ENCODE measurements at regions not wholly inside any gene's neighbourhood (a gene's known extent, or its start where the extent isn't known, plus 50 kb on each side); places are given as distances from the start of the nearest gene placed in this dataset.
A peak's percentile ranks its signal among the peaks of the same experiment; 100 is the strongest.
"Not testable (repeated sequence)": the region's sequence is repeated elsewhere in the genome, so short reads cannot be mapped to it uniquely, and the experiment has no call there.

GRCh38 chr6:150492507-150492906 is 107.2 kb upstream of the PLEKHG1 start:
- no peak overlapping the region for H3K27ac ChIP-seq
- peaks cover 0 to 9% (median 0%) of the 10 kb centered on the region in 4 donors for H3K4me1 ChIP-seq
- intact Hi-C loops (cut with DNase I; ENCODE audit: low total_unique reads): no loop called here
- no peak for TF ChIP-seq CTCF (IDR thresholded peaks at IDR 0.05)
- no peak for TF ChIP-seq POLR2AphosphoS5 (IDR thresholded peaks at IDR 0.05)
- TF ChIP-seq EP300 (IDR thresholded peaks at IDR 0.05): no peak
- no peak for TF ChIP-seq POLR2A (IDR thresholded peaks at IDR 0.05)
- no peaks in the 10 kb centered on the region for H3K9me3 ChIP-seq
- no peak for DNase-seq
- no peaks in the 10 kb centered on the region for H3K36me3 ChIP-seq
- WGBS, 5 donors: 82 to 97% (median 92%) methylated on average over 2 of the region's 2 CpGs
- H3K4me3 ChIP-seq: no peak overlapping the region
- no peaks in the 10 kb centered on the region for H3K27me3 ChIP-seq

- H3K4me3 ChIP-seq: no peak overlapping the region
- H3K27me3 ChIP-seq: no peaks in the 10 kb centered on the region
- intact Hi-C loops (cut with DNase I; ENCODE audit: low total_unique reads): no loop called here
- 47 to 58% (median 55%) methylated on average over 7 of the region's 7 CpGs for WGBS, 5 donors
- no peaks in the 10 kb centered on the region for H3K36me3 ChIP-seq
- no peak overlapping the region for H3K27ac ChIP-seq
- peak in 1 of 2 donors; percentile 58 for DNase-seq
- TF ChIP-seq POLR2A (IDR thresholded peaks at IDR 0.05): no peak
- TF ChIP-seq POLR2AphosphoS5 (IDR thresholded peaks at IDR 0.05): no peak
- no peak for TF ChIP-seq CTCF (IDR thresholded peaks at IDR 0.05)
- no peak for TF ChIP-seq EP300 (IDR thresholded peaks at IDR 0.05)
- H3K9me3 ChIP-seq: no peaks in the 10 kb centered on the region
- H3K4me1 ChIP-seq: peaks cover 0 to 9% (median 0%) of the 10 kb centered on the region in 4 donors
Observed at GRCh38 chr6:150492941-150493340, 106.7 kb upstream of the PLEKHG1 start.

- H3K9me3 ChIP-seq; intact Hi-C loops (cut with DNase I; ENCODE audit: low total_unique reads); H3K4me1 ChIP-seq; H3K27ac ChIP-seq; DNase-seq; H3K36me3 ChIP-seq; H3K4me3 ChIP-seq; H3K27me3 ChIP-seq: not testable (repeated sequence)
- WGBS, 5 donors: 93 to 96% (median 94%) methylated on average over 2 of the region's 2 CpGs
Observed at GRCh38 chr6:150493552-150493951, 106.1 kb upstream of the PLEKHG1 start.

- intact Hi-C loops (cut with DNase I; ENCODE audit: low total_unique reads): no loop called here
- H3K9me3 ChIP-seq: no peaks in the 10 kb centered on the region
- no peaks in the 10 kb centered on the region for H3K27me3 ChIP-seq
- H3K36me3 ChIP-seq: no peaks in the 10 kb centered on the region
- H3K4me1 ChIP-seq: peaks cover 0 to 9% (median 0%) of the 10 kb centered on the region in 4 donors
- no peak overlapping the region for H3K4me3 ChIP-seq
- TF ChIP-seq POLR2AphosphoS5 (IDR thresholded peaks at IDR 0.05): no peak
- TF ChIP-seq POLR2A (IDR thresholded peaks at IDR 0.05): no peak
- no peak for TF ChIP-seq EP300 (IDR thresholded peaks at IDR 0.05)
- no peak for TF ChIP-seq CTCF (IDR thresholded peaks at IDR 0.05)
- no peak for DNase-seq
- no peak overlapping the region for H3K27ac ChIP-seq
- WGBS, 5 donors: 80 to 89% (median 81%) methylated on average over 5 of the region's 5 CpGs
Observed at GRCh38 chr6:150494241-150494640, 105.4 kb upstream of the PLEKHG1 start.

GRCh38 chr6:150495126-150495525 is 104.6 kb upstream of the PLEKHG1 start:
- Histone ChIP-seq H3K27ac (no peak overlapping the region), H3K36me3 (no peaks in the 10 kb centered on the region), H3K4me3 (no peak overlapping the region), H3K4me1 (peaks cover 0 to 9% (median 0%) of the 10 kb centered on the region in 4 donors), H3K9me3 (no peaks in the 10 kb centered on the region), H3K27me3 (no peaks in the 10 kb centered on the region)
- intact Hi-C loops (cut with DNase I; ENCODE audit: low total_unique reads): no loop called here
- TF ChIP-seq EP300 (IDR thresholded peaks at IDR 0.05) (no peak), POLR2AphosphoS5 (IDR thresholded peaks at IDR 0.05) (no peak), POLR2A (IDR thresholded peaks at IDR 0.05) (no peak), CTCF (IDR thresholded peaks at IDR 0.05) (no peak)
- 92 to 100% (median 97%) methylated on average over 1 of the region's 1 CpG for WGBS, 5 donors
- no peak for DNase-seq

Measured in stomach (tissue), 8 donors.